Fibroblast of lung (primary cell): ENCODE measurements at regions not wholly inside any gene's neighbourhood (a gene's known extent, or its start where the extent isn't known, plus 50 kb on each side); places are given as distances from the start of the nearest gene placed in this dataset.

Experiments
- CTCF ChIP-seq, 2 donors: IDR thresholded peaks in 1 of 2; conservative IDR thresholded peaks in 1 of 2; 1 replicate in 1 of 2; 2 replicates in 1 of 2; pipeline ENCODE4 v1.5.1; 2011 to 2012; ENCODE audit warnings: low read length in 2 of 2, control low read depth in 1 of 2, inconsistent platforms in 1 of 2, low read depth in 1 of 2, mild to moderate bottlenecking in 1 of 2
- EZH2 ChIP-seq: IDR thresholded peaks from 2 replicates; pipeline ENCODE4 v1.5.1; 2012; ENCODE audit warnings: low read length, control low read depth, mild to moderate bottlenecking; ENCODE audit errors: missing control alignments

- TF ChIP-seq CTCF (conservative IDR thresholded peaks at IDR 0.05 in 1 of 2, IDR thresholded peaks at IDR 0.05 in 1 of 2; ENCODE audit: low read depth in 1 of 2, low read length in 2 of 2) (no peak), EZH2 (no peak)
These were observed 344.9 kb downstream of the CYRIA start for GRCh38 chr2:16320716-16321115.
